Parathyroid adenoma (tissue), 2 donors: ENCODE measurements at regions not wholly inside any gene's neighbourhood (a gene's known extent, or its start where the extent isn't known, plus 50 kb on each side); places are given as distances from the start of the nearest gene placed in this dataset.

ENCODE experiments used
- H2AFZ ChIP-seq: fragments of 300-600 bp; sonication (generic); one replicate; pipeline ENCODE4 v1.7.0; 2017; ENCODE audit warnings: antibody characterized with exemption, mild to moderate bottlenecking
- H3K27ac ChIP-seq: fragments of 300-600 bp; sonication (generic); one replicate; pipeline ENCODE4 v1.7.0; 2017
- H3K27me3 ChIP-seq: fragments of 300-600 bp; sonication (generic); one replicate; pipeline ENCODE4 v1.7.0; 2017; ENCODE audit warnings: low read length; ENCODE audit not compliant: control insufficient read depth, insufficient read depth
- H3K36me3 ChIP-seq: fragments of 300-600 bp; sonication (generic); one replicate; pipeline ENCODE4 v1.7.0; 2017; ENCODE audit warnings: low read length; ENCODE audit not compliant: control insufficient read depth, insufficient read depth
- H3K4me1 ChIP-seq: fragments of 300-600 bp; sonication (generic); one replicate; pipeline ENCODE4 v1.7.0; 2017; ENCODE audit warnings: control low read depth
- H3K4me2 ChIP-seq: fragments of 300-600 bp; sonication (generic); one replicate; pipeline ENCODE4 v1.7.0; 2017; ENCODE audit warnings: low read length
- H3K4me3 ChIP-seq: fragments of 300-600 bp; sonication (generic); one replicate; pipeline ENCODE4 v1.7.0; 2017; ENCODE audit warnings: low read depth, low read length
- H3K79me2 ChIP-seq: fragments of 300-600 bp; sonication (generic); one replicate; pipeline ENCODE4 v1.7.0; 2017; ENCODE audit warnings: control low read depth
- H3K9ac ChIP-seq: fragments of 300-600 bp; sonication (generic); one replicate; pipeline ENCODE4 v1.7.0; 2017; ENCODE audit warnings: mild to moderate bottlenecking
- H3K9me3 ChIP-seq: fragments of 300-600 bp; sonication (generic); one replicate; pipeline ENCODE4 v1.7.0; 2017; ENCODE audit warnings: low read length; ENCODE audit not compliant: control insufficient read depth
- TF ChIP-seq, protein P1 (sequence below): fragments of 300-600 bp; sonication (generic); IDR thresholded peaks from one replicate; pipeline ENCODE4 v1.7.0; 2017; ENCODE audit warnings: antibody characterized with exemption, mild to moderate bottlenecking
- donor health status: primary hyperparathyroidism.

DNA sequence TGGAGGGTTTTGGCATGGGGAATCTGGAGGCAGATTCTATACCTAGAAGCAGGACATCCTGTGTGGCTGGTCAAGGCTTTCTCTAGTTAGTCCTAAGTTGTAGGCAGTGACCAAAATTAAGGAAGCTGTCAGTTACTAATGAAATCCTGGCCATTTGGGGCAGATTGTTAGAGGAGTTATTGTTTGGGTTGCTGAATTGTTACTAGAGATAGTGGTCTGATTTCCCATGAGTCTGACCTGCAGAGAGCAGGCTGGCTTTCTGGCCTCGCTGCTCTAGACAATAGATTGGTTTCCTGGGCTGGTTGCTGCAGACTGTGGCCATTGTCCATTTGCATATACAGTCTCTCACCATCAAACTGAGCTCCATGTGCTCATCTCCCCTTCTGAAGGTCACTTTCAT is 205.0 kb upstream of the SASH1 start:
- no peak overlapping the region for H3K9ac ChIP-seq
- no peaks in the 10 kb centered on the region for H3K4me1 ChIP-seq
- no peak overlapping the region for H3K27ac ChIP-seq
- TF ChIP-seq, protein P1, sequence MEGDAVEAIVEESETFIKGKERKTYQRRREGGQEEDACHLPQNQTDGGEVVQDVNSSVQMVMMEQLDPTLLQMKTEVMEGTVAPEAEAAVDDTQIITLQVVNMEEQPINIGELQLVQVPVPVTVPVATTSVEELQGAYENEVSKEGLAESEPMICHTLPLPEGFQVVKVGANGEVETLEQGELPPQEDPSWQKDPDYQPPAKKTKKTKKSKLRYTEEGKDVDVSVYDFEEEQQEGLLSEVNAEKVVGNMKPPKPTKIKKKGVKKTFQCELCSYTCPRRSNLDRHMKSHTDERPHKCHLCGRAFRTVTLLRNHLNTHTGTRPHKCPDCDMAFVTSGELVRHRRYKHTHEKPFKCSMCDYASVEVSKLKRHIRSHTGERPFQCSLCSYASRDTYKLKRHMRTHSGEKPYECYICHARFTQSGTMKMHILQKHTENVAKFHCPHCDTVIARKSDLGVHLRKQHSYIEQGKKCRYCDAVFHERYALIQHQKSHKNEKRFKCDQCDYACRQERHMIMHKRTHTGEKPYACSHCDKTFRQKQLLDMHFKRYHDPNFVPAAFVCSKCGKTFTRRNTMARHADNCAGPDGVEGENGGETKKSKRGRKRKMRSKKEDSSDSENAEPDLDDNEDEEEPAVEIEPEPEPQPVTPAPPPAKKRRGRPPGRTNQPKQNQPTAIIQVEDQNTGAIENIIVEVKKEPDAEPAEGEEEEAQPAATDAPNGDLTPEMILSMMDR: no peak
- no peaks in the 10 kb centered on the region for H3K9me3 ChIP-seq
- H3K79me2 ChIP-seq: no peaks in the 10 kb centered on the region
- no peak overlapping the region for H3K4me3 ChIP-seq
- no peaks in the 10 kb centered on the region for H3K36me3 ChIP-seq
- no peak overlapping the region for H2AFZ ChIP-seq
- no peaks in the 10 kb centered on the region for H3K27me3 ChIP-seq
- H3K4me2 ChIP-seq: no peak overlapping the region

DNA sequence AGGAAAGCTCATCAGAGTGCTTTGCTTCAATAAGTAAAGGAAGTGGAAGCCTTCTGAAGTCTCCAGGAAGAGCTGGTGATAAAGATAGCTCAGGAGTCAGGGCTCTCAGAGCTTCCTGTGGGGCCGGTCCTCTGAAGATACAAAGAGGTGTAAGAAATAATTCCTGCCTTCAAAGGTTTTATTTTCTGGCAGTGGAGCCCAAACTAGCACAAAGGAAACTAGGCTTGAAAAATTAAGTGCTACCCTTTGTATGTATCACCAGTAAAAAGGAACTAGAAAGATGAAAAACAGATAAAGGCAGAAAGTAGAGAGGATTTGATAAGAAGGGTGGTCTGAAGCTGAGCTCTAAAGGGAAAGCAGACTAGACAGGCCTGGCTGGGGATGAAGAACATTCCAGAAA is 204.1 kb upstream of the SASH1 start:
- H3K9me3 ChIP-seq: no peaks in the 10 kb centered on the region
- no peak overlapping the region for H3K27ac ChIP-seq
- H3K9ac ChIP-seq: no peak overlapping the region
- TF ChIP-seq, protein P1: no peak
- H3K27me3 ChIP-seq: no peaks in the 10 kb centered on the region
- no peaks in the 10 kb centered on the region for H3K79me2 ChIP-seq
- H3K4me1 ChIP-seq: no peaks in the 10 kb centered on the region
- no peaks in the 10 kb centered on the region for H3K36me3 ChIP-seq
- no peak overlapping the region for H2AFZ ChIP-seq
- H3K4me3 ChIP-seq: no peak overlapping the region
- no peak overlapping the region for H3K4me2 ChIP-seq

DNA sequence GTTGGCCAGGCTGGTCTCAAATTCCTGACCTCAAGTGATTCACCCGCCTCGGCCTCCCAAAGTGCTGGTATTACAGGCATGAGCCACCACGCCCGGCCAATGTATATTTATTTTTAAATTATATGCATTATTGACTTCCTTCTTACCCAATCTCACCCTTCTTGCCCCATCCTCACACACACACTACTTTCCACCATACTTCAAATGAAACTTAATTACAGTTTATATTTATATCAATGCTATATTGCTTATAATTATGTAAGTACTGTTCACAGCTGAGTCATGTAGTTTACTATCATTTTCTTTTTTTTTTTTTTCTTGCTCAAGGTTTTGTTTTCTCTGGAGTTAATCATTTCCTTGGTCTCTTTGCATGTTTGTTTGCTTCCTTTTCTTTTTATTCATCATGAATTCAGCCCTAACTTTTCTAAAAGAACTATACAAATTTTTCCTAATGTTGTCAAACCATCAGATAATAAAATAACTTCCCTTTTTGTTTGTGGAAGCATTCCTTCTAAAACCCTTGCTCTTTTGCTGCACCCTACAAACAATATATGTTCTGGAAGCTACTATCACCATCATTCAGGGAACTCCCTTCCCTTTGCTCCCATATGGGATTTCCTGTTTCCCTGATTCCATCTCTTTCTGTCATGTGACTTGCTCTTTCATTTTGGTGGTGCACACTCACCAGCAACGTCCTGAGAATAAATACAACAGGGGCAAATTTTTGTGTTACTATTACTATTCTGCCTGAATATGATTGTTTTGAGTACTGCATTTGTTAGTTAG is 201.7 kb upstream of the SASH1 start:
- TF ChIP-seq, protein P1: no peak
- no peaks in the 10 kb centered on the region for H3K9me3 ChIP-seq
- no peaks in the 10 kb centered on the region for H3K4me1 ChIP-seq
- no peak overlapping the region for H3K4me3 ChIP-seq
- no peak overlapping the region for H2AFZ ChIP-seq
- H3K79me2 ChIP-seq: no peaks in the 10 kb centered on the region
- no peak overlapping the region for H3K4me2 ChIP-seq
- H3K27ac ChIP-seq: no peak overlapping the region
- H3K36me3 ChIP-seq: no peaks in the 10 kb centered on the region
- H3K27me3 ChIP-seq: no peaks in the 10 kb centered on the region
- no peak overlapping the region for H3K9ac ChIP-seq

DNA sequence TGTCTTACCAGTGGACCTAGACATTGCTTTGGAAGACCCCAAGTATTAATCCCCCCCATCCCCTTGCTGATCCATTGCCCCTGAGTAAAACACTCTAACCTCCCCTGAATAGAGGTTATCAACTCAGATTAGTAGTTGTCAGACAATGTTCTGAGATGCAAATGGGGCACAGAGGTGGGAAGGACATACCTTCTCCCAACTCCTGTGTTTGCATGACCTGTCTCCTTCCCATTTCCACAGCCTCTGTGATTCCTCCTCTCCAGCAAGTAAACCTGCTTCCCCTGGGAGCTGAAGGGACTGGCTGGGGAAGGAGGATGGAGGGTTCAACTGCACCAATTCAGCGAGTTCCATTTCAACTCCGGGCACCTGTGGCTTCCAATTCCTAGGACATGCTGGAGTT is 199.8 kb upstream of the SASH1 start:
- TF ChIP-seq, protein P1: no peak
- Histone ChIP-seq H2AFZ (no peak overlapping the region), H3K79me2 (no peaks in the 10 kb centered on the region), H3K27ac (no peak overlapping the region), H3K4me2 (no peak overlapping the region), H3K4me1 (no peaks in the 10 kb centered on the region), H3K9ac (no peak overlapping the region), H3K4me3 (no peak overlapping the region), H3K36me3 (no peaks in the 10 kb centered on the region), H3K27me3 (no peaks in the 10 kb centered on the region), H3K9me3 (no peaks in the 10 kb centered on the region)

DNA sequence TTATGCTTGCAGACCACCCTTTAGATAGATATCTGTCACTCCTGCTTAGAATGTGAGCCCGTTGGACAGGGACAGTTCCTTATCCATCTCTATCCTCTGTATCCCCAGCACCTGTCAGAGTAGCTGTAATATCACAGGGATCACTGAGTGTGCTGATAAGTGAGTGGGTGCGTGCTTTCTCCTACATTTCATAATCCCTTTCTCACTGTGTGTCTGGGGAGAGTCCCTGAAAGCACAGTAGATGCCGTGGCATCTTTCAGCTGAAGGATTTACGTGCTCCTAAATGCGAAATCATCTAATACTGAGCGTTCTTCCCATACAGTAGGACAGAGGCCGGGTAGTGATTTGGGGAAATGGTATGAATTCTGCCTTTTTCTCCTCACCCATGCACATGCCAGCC is 198.9 kb upstream of the SASH1 start:
- TF ChIP-seq, protein P1: no peak
- no peaks in the 10 kb centered on the region for H3K36me3 ChIP-seq
- no peak overlapping the region for H3K4me3 ChIP-seq
- H3K9me3 ChIP-seq: no peaks in the 10 kb centered on the region
- no peak overlapping the region for H3K27ac ChIP-seq
- no peaks in the 10 kb centered on the region for H3K79me2 ChIP-seq
- no peak overlapping the region for H3K4me2 ChIP-seq
- H2AFZ ChIP-seq: no peak overlapping the region
- no peak overlapping the region for H3K9ac ChIP-seq
- no peaks in the 10 kb centered on the region for H3K27me3 ChIP-seq
- H3K4me1 ChIP-seq: no peaks in the 10 kb centered on the region
